Kidney glomerular epithelial cell (primary cell): ENCODE measurements at regions not wholly inside any gene's neighbourhood (a gene's known extent, or its start where the extent isn't known, plus 50 kb on each side); places are given as distances from the start of the nearest gene placed in this dataset.
"Not testable (repeated sequence)": the region's sequence is repeated elsewhere in the genome, so short reads cannot be mapped to it uniquely, and the experiment has no call there.

Experiments
- DNase-seq: peaks from one replicate; lab custom pipeline; 2025; lab: John Stamatoyannopoulos, UW

DNA sequence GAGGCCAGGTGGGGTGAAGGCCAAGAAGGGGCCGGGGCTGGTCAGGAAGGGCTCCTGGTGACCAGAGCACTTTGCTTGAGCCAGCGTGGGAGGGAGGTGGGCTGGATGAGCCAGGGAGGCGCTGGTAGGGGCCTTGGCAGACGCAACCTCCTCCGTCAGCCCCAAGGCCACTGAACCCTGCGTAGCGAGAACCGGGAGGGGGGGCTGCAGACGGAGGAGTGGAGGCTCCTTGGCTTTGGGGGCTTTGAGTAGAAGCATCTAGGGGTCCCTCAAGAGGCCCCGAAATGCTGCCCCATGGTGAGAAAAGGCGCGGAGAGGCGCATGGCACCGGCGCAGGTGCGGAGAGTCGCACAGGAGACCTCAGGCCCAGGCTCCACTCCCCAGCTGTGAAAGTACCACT lies 1888.0 kb upstream of the CDH9 start:
- no peak for DNase-seq

DNA sequence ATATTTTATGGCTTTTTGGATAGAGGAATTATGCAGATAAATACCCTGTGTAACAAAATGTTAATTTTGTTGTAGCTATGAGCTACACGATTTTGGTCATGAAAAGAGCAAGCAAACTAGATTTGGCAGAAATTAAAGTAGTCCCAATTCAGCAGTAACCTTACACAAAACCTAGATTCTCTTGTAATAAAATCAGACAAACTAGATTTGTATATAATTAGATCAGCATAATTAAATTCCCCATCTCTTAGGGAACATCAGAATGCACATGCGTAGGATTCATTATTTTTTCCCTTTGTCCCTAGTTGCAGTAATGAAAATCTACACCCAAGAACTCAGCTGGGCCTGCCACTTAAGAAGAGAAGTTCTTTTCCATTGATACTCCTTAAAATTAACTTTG lies 1879.2 kb upstream of the CDH9 start:
- DNase-seq, result no peak

DNA sequence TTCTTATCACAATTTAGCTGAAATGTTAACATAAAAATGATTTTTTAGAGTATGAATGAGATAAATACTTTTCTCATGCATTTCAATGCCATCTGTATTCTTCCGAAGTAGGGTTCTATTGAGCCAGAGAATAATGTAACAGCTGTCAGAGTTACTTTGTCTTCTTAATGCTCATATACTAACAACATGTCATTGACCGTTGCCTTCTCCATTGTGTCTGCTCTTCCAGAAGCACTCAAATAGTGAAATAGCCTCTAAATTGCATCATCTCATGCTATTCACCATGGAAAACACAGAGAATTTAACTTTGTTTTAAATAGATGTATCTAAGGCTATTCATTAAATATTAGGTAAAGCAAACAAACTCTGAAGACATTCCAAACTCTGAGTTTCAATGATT lies 1875.9 kb upstream of the CDH9 start:
- no peak for DNase-seq

DNA sequence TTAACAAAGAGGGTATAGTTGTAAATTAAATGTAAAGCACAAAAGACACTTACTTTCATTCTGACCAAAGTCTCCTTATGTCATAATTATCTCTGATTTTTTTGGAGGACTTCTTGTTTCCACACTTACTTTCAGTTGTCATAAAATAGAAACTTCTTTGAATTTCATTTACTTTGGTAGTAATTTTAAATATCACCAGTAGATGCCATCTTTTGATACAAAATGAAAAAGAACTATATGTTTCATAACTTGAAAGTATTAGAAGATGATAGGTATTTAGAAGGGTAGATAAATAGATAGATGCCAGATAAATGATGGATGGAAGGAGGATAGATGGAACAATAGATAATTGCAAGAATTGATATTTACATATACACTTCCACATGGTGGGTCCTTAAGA lies 1865.3 kb upstream of the CDH9 start:
- DNase-seq, result no peak

DNA sequence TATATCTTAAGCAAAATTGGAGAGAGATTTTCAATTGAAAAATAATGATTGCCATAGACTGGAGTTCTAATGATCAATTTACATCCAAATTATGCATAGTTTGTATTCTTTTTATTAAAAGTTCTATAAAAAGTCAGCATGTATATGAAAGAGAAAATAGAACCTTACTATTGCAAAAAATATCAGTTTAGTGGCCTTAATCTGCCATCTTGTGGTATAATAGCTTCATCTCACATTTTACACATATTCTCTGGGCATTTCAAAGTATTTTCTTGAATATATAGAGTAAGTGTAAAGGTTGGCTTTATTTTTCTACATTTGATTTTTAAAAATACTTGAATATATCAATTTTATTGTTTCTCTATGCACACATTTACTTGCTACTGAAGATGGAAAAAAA lies 1858.6 kb upstream of the CDH9 start:
- DNase-seq, result no peak

DNA sequence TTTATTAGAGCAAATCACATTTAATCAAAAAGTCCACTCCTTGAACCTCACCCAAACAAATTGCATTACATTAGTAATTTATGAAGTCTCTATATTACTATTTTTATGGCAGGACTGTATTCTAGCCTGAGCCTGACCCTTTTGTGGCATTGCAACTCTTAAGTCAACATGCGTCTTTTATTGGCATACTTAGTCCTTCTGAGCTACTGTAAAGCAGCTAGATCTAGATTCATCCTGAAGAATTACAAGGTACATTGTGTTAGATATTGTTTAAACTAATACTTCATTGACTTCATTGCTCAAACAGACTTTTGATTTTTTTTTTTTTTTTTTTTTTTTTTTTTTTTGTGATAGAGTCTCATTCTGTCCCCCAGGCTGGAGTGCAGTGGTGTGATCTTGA lies 1842.5 kb upstream of the CDH9 start:
- no peak for DNase-seq

DNA sequence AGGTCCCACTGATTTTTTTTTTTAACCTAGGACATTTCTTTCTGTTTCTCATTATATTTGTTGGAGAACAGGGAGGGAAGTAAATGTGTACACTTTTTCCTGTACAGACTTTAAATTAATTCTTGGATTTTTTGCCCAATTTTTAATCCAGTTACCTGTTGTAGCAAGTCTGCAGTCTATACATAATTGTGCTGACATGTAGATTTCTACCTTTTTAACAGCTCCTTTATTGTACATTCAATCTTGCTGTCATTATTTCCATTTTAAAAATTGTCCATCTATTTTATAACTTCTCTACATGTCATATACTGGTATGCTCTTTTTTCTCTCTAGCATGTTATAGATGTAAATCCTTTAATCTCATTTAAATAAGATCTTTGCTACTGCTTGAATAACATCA lies 1838.7 kb upstream of the CDH9 start:
- DNase-seq, result no peak

DNA sequence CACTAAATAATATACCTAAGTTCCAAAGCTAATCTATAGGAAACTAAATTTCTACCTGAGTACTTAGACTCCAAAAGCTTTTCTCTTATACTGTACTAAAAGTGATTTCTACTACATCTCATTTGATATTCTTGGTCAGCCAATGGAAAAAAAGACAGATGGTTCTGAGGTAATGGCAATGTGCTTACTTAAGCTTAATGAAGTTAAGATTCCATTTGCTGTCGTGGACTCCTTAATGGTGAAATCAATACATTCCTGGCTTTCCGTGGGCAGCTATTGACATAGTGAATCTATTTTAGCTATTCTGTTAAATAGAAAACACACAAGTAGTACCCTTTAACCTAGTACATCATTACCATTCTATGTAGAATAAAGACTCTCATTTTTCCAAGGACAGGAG lies 1825.6 kb upstream of the CDH9 start:
- DNase-seq, result no peak

DNA sequence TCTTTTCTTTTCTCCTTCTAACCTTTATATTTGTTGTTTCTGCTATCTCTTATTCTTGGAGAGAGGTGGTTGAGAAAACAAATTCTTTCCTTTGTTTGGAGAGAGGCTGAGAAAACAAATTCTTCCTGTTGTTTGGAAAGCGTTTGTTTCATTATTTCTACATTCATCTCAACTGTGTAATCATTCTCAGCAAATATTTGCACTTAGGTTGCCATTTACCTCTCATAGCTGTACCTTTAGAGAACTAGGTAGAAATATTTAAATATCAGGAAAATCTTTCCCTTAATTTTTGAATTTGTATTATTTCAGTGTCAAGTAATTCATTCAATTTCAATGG lies 1824.4 kb upstream of the CDH9 start:
- DNase-seq, result no peak

DNA sequence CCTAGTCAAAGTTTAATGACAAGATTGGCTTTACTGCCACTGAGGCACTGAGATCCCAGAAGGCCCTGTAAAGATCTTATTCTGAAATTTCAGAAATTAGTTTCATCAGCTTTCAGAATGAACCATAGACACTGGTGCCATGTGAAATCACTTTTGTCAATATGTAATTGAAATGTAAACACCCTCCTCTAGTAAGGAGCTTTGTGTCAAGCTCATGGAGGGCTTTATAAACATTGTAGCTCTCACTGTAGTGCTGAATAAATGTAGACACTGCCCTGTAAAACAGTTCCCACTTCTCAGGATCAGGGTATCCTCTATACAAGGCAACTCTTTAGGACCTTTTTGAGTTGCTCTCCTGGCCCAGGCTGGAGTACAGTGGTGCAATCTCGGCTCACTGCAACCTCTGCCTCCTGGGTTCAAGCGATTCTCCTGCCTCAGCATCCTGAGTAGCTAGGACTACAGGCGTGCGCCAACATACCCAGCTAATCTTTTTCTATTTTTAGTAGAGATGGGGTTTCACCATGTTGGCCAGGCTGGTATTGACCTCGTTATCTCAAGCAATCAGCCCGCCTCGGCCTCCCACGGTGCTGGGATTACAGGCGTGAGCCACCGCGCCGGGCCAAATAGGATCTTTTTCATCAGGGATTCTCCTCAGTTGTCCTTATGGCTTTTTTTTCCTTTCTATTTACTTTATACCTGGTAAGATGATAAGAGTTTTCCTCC lies 1823.9 kb upstream of the CDH9 start:
- no peak for DNase-seq

DNA sequence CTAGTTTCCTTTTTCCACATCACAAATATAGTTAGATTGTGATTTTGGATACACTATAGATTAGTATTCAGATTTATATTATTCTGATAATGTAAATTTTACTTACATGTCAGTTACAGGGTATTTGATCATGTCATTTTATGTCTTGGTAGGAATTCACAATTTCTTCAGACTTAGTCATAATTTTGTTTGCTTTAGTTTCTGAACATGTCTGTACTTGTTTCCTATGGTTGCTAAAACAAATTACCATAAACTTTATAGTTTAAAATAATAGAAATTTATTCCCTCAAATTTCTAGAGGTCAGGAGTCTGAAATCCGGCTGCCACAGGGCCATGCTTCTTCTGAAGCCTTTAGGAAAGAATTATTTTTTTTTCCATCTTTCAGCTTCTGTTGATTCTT lies 1817.2 kb upstream of the CDH9 start:
- DNase-seq, result no peak

DNA sequence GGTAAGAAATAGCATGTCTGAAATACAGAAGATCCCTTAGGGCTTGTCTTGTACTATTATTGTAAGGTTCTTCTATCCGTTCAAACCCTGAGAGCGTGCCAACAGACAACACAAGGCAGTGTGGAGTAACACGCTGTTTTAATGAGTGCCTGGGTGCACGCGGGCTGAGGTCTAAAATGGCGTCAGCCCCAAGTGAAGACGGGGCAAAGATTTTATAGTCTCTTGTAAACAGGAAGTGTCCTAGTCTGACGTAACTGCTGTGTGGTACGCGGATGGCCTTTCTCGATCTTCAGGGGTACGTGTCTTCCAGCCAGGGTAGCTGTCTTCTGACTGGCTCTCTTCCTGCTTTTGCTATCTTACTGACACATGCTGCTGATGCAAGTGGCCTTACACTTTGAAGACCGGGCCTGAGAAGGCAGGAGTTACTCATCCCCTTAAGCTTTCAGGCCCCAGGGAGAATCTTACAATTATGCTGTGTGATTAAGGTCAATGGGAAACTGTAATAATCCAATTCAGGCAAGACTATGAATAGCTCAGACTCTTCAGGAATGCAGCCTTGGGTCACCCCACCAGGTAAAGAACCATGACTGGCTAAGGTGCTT lies 1812.0 kb upstream of the CDH9 start:
- no peak for DNase-seq

DNA sequence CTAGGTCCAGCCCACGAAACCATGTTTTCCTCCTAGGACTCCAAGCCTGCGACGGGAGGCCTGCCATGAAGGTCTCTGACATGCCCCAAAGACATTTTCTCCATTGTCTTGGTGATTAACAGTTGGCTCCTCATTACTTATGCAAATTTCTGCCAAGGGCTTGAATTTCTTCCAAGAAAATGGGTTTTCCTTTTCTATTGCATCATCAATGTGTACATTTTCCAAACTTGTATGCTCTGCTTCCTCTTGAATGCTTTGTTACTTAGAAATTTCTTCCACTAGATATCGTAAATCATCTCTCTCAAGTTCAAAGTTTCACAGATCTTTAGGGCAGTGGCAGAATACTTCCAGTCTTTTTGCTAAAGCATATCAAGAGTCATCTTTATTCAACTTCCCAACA lies 1792.7 kb upstream of the CDH9 start:
- no peak for DNase-seq

DNA sequence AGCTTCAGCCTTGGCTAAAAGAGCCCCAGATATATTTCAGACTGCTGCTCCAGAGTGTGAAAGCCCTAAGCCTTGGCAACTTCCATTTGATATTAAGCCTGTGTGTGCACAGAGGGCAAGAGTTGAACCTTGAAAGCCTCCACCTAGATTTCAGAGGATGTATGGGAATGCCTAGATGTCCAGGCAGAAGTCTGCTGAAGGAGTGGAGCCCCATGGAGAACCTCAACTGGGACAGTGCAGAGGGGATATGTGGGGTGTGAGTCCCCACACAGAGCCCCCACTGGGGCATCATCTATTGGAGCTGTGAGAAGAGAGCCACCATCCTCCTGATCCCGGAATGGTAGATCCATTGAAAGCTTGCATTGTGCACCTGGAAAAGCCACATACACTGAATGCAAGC lies 1784.8 kb upstream of the CDH9 start:
- no peak for DNase-seq

DNA sequence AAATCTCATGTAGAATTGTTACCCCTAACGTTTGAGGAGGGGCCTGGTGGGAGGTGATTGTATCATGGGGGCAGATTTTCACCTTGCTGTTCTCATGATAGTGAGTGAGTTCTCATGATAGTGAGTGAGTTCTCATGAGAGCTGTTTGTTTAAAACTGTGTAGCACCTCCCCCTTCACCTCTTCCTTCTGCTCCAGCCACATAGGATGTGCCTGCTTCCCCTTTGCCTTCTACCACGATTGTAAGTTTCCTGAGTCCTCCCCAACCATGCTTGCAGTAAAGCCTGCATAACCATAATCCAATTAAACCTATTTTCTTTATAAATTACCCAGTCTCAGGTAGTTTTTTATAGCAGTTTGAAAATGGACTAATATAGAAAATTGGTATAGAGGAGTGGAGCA lies 1783.7 kb upstream of the CDH9 start:
- DNase-seq, result no peak

DNA sequence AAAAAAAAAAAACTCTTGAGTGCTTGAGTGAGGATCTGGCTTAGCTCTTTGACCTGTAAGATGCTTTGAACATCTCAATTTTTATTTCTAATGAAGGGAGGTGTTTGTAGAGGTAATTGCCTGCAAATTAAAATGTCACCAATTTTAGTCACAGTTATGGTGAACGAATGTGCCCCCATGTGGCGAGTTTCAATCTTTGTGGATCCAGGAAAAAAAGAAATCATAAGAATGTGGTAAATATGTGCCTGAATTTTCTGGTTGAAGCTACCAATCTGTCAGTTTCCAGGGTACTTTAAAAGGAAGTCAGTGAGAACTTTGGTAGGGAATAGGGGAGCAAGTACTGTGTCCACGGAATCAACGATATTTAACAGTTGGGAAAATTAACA lies 1772.4 kb upstream of the CDH9 start:
- no peak for DNase-seq

DNA sequence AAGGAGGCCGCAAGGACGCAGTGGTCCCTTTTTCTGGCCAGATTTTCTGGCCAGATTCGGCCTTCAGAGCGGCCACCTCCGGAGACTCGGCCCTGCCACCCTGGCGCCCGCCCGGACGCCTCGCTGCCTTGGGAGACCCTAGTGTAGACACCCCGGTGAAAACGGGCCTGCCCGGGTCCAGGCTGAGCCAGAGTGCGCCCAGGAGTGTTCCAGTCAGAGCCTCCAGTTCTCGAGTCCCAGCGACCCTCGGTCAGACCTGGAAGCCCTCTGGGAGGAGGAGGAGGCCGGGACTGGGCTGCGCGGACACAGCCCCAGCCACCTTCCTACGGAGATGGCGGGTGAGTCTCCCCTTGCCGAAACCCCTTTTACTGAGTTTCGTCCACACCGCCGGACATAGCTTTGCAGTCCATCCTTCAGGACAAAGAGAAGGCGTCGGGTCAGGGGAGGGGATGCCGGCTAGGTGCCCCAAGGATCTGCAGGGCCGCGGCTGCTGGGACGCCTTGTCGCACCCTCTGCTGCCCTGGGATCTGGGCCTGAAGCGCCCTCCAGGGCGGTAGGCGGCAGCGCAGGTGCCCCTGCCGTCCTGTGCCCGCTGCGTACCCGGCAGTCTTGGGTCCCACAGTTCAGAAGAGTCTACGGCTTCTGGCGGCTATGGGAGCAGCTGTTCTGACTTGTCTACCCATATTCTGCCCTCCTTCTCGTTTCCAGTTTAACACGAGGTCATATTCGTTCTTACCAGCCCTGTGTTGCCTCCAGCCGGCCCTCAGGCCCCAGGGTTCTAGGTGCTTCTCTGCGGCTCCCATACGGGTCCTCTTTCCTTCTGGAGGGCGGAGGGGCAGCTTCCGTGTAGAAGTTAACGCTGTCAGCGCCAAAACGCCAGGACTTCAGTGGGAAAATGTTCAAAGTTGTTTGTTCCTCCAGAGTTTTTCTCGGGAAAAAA lies 1771.7 kb upstream of the CDH9 start:
- DNase-seq, result no peak

DNA sequence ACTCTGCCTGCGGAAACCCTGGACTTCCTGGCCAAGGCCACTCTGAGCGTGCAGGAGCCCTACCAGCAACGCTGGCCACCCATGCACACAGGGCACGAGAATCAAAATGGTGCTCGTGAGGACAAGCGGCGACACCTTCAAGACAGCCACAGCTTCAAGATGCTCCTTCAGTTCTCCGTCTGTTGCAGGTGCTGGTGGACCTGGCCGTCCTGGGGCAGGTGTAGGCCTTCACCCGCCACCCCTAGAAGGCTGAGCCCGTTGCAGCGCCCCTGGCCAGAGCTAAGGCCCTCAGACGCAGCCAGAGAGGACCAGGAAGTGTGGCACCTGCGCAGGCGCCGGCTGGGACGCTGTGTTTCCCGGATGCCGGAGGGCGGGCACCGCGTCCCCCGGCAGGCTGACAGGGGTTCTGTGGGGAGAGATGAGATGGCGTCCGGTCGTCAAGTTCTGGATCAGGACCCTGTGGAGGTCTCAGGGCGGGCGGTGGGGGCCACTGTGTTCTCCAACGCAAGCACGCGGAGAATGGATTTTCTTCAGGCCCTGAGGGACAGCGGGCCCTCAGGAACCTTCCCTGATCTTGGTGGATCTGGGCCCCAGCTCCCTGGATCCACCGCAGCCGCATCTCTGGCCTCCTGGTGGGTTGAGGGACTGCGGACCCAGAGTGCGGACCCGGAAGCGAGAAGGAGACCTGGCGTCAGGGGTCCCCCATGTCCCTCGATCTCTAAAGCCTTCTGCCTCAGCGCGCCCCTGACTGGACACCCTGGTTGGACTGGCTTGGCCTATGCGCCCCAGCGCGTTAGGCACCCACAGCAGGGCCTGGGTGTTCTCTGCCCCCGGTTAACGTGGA lies 1770.8 kb upstream of the CDH9 start:
- no peak for DNase-seq

DNA sequence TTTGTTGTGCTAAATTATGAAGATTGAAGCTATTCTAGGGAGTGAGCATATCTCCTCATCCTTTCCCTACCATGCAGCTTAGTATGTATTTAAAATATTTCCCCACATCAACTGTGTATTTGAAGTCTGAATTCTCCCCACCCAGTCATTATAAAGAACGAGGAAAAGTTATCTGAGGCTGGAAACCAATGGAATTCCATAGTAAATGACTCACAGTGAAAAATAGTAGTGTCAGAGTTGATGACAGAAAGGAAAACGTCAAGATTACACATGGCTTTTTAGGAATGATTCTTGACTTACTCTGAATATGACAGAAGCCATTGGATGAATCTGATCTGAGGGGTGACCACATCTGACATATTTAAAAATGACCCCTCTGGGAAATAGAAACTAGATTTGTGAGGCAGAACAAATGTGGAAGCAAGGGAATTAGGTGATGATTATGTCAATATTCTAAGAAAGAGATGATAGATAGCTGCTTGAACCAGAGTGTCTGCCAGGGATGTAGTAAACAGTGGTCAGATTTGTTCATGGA lies 1768.9 kb upstream of the CDH9 start:
- DNase-seq, result peak; percentile 12

DNA sequence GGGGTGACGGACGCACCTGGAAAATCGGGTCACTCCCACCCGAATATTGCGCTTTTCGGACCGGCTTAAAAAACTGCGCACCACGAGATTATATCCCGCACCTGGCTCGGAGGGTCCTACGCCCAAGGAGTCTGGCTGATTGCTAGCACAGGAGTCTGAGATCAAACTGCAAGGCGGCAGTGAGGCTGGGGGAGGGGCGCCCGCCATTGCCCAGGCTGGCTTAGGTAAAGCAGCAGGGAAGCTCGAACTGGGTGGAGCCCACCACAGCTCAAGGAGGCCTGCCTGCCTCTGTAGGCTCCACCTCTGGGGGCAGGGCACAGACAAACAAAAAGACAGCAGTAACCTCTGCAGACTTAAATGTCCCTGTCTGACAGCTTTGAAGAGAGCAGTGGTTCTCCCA lies 1760.6 kb upstream of the CDH9 start:
- not testable (repeated sequence) for DNase-seq

DNA sequence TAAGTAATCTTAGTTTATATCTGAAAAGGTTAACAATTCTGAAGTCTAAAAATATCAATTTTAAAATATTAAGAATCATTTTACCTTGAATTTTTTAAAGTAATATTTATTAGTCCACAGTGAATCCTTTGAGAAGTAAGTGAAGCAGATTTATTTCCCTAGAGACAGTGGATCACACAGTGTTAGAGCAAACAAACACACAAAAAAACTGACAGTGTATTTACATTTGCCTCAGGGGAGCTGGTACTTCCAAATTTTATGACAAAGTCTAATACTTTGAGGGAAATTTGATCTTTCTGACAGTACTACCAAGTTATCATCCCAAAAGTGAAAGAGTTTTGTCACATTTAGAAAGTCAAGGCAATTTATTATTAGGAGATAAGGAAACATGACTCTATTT lies 1750.6 kb upstream of the CDH9 start:
- no peak for DNase-seq

DNA sequence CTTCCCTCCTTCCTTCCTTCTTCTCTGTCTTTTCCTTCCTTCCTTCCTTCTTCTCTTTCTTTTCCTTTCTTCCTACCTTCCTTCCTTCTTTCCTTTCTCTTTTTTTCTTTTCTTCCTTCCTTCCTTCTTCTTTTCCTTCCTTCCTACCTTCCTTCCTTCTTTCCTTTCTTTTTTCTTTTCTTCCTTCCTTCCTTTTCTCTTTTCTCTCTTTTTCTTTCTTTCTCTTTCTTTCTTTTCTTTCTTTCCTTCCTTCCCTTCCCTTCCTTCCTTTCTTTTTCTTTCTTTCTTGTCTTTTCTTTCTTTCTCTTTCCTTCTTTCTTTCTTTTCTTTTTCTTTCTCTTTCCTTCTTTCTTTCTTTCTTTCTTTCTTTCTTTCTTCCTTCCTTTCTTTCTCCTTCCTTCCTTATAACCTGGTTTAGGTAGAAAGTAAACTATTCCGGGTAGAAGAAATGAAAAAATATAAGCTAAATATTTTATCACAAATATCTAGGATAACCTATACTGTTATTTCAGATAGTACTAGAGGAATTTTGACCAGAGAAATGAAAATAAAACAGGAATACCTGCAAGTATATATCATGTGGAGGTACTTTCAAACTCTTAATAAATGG lies 1741.8 kb upstream of the CDH9 start:
- no peak for DNase-seq
